ENCODE measurements at regions not wholly inside any gene's neighbourhood (a gene's known extent, or its start where the extent isn't known, plus 50 kb on each side); places are given as distances from the start of the nearest gene placed in this dataset.

- no peak for DNase-seq (ENCODE audit: low read depth, low spot score)
These were observed 243.2 kb downstream of the PTBP2 start for GRCh38 chr1:96964761-96965160.

GRCh38 chr1:96966536-96967138, 245.1 kb downstream of the PTBP2 start:
- DNase-seq (ENCODE audit: low read depth, low spot score) = peak; percentile 47

GRCh38 chr1:96967311-96967710, 245.7 kb downstream of the PTBP2 start:
- no peak for DNase-seq (ENCODE audit: low read depth, low spot score)

GRCh38 chr1:96968541-96968940, 247.0 kb downstream of the PTBP2 start:
- no peak for DNase-seq (ENCODE audit: low read depth, low spot score)

- no peak for DNase-seq (ENCODE audit: low read depth, low spot score)
These were observed 247.4 kb downstream of the PTBP2 start for GRCh38 chr1:96968983-96969382.

- DNase-seq (ENCODE audit: low read depth, low spot score) = no peak
These were observed 248.1 kb downstream of the PTBP2 start for GRCh38 chr1:96969656-96970163.

GRCh38 chr1:96971439-96971838, 249.9 kb downstream of the PTBP2 start:
- no peak for DNase-seq (ENCODE audit: low read depth, low spot score)

- no peak for DNase-seq (ENCODE audit: low read depth, low spot score)
These were observed 250.4 kb downstream of the PTBP2 start for GRCh38 chr1:96971849-96972602.

GRCh38 chr1:96973605-96974004, 252.0 kb downstream of the PTBP2 start:
- no peak for DNase-seq (ENCODE audit: low read depth, low spot score)

- DNase-seq (ENCODE audit: low read depth, low spot score) = no peak
These were observed 256.9 kb downstream of the PTBP2 start for GRCh38 chr1:96978444-96978843.

GRCh38 chr1:96978901-96979300, 257.3 kb downstream of the PTBP2 start:
- no peak for DNase-seq (ENCODE audit: low read depth, low spot score)

- no peak for DNase-seq (ENCODE audit: low read depth, low spot score)
These were observed 258.0 kb downstream of the PTBP2 start for GRCh38 chr1:96979304-96980268.

- DNase-seq (ENCODE audit: low read depth, low spot score) = no peak
These were observed 258.9 kb downstream of the PTBP2 start for GRCh38 chr1:96980448-96980847.

GRCh38 chr1:96981181-96981580, 259.6 kb downstream of the PTBP2 start:
- DNase-seq (ENCODE audit: low read depth, low spot score) = no peak

GRCh38 chr1:96982118-96982517, 260.5 kb downstream of the PTBP2 start:
- DNase-seq (ENCODE audit: low read depth, low spot score) = no peak

- no peak for DNase-seq (ENCODE audit: low read depth, low spot score)
These were observed 262.3 kb downstream of the PTBP2 start for GRCh38 chr1:96983866-96984265.

GRCh38 chr1:96987186-96987703, 265.7 kb downstream of the PTBP2 start:
- no peak for DNase-seq (ENCODE audit: low read depth, low spot score)

GRCh38 chr1:96989302-96989701, 267.7 kb downstream of the PTBP2 start:
- DNase-seq (ENCODE audit: low read depth, low spot score) = no peak

- no peak for DNase-seq (ENCODE audit: low read depth, low spot score)
These were observed 268.6 kb downstream of the PTBP2 start for GRCh38 chr1:96990136-96990535.

GRCh38 chr1:96991261-96991660, 269.7 kb downstream of the PTBP2 start:
- DNase-seq (ENCODE audit: low read depth, low spot score) = no peak

- DNase-seq (ENCODE audit: low read depth, low spot score) = no peak
These were observed 271.3 kb downstream of the PTBP2 start for GRCh38 chr1:96992871-96993270.

GRCh38 chr1:96995351-96995750, 273.8 kb downstream of the PTBP2 start:
- no peak for DNase-seq (ENCODE audit: low read depth, low spot score)

Data from brain pericyte (primary cell).